ENCODE measurements at regions not wholly inside any gene's neighbourhood (a gene's known extent, or its start where the extent isn't known, plus 50 kb on each side); places are given as distances from the start of the nearest gene placed in this dataset.
"Not testable (repeated sequence)": the region's sequence is repeated elsewhere in the genome, so short reads cannot be mapped to it uniquely, and the experiment has no call there.

GRCh38 chr14:105617805-105618204 is 91.4 kb downstream of the TMEM121 start:
- TF ChIP-seq, protein P1, sequence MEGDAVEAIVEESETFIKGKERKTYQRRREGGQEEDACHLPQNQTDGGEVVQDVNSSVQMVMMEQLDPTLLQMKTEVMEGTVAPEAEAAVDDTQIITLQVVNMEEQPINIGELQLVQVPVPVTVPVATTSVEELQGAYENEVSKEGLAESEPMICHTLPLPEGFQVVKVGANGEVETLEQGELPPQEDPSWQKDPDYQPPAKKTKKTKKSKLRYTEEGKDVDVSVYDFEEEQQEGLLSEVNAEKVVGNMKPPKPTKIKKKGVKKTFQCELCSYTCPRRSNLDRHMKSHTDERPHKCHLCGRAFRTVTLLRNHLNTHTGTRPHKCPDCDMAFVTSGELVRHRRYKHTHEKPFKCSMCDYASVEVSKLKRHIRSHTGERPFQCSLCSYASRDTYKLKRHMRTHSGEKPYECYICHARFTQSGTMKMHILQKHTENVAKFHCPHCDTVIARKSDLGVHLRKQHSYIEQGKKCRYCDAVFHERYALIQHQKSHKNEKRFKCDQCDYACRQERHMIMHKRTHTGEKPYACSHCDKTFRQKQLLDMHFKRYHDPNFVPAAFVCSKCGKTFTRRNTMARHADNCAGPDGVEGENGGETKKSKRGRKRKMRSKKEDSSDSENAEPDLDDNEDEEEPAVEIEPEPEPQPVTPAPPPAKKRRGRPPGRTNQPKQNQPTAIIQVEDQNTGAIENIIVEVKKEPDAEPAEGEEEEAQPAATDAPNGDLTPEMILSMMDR (IDR thresholded peaks at IDR 0.05; ENCODE audit: extremely low read depth in 1 of 2, insufficient read depth in 1 of 2, low read depth in 1 of 2, low read length in 2 of 2) = not testable (repeated sequence)
- TF ChIP-seq EZH2 (IDR thresholded peaks at IDR 0.05; ENCODE audit: borderline replicate concordance, low read depth, low read length, severe bottlenecking); POLR2A (IDR thresholded peaks at IDR 0.05; ENCODE audit: low read depth, low read length); POLR2AphosphoS5 (IDR thresholded peaks at IDR 0.05; ENCODE audit: insufficient read depth, low read depth, low read length): not testable (repeated sequence)

Data from endothelial cell of umbilical vein (primary cell).